H1 (cell line): ENCODE measurements at regions not wholly inside any gene's neighbourhood (a gene's known extent, or its start where the extent isn't known, plus 50 kb on each side); places are given as distances from the start of the nearest gene placed in this dataset.

Experiments
- CTCF ChIA-PET: fragments of 300-600 bp; sonication (Branson Sonifier 250); formaldehyde crosslinking; loops from one replicate; lab custom pipeline; 2021; ENCODE audit not compliant: partially characterized antibody; lab: Charles Lee
- POLR2A ChIA-PET: fragments of 300-600 bp; sonication (Branson Sonifier 250); formaldehyde crosslinking; loops from one replicate; lab custom pipeline; 2021; ENCODE audit warnings: inconsistent platforms; ENCODE audit not compliant: partially characterized antibody; lab: Charles Lee
- DNase-seq, 2 experiments: peaks; one replicate each; pipeline versions ENCODE4 v3.0.0 to v3.0.0-alpha.2; 2010 to 2022; ENCODE audit warnings: low spot score in 2 of 2, low read depth in 1 of 2, mixed read lengths in 1 of 2
- FAIRE-seq: peaks from 2 replicates; lab custom pipeline; 2011; peaks lifted over from hg19 to GRCh38; lab: Jason Lieb, UNC
- H2AFZ ChIP-seq: 2 replicates; pipeline ENCODE4 v1.8.1; 2012; ENCODE audit warnings: low read length, inconsistent platforms
- H2AK5ac ChIP-seq: 2 replicates; pipeline ENCODE4 v1.6.1; 2013; ENCODE audit warnings: low read depth, low read length
- H2BK120ac ChIP-seq: replicated peaks from 2 replicates; pipeline ENCODE3; 2013; ENCODE audit warnings: low read depth, low read length, inconsistent platforms
- H2BK12ac ChIP-seq: 2 replicates; pipeline ENCODE4 v1.6.1; 2013; ENCODE audit warnings: low read depth, low read length
- H2BK15ac ChIP-seq: 2 replicates; pipeline ENCODE4 v1.6.1; 2013; ENCODE audit warnings: low read length
- H2BK20ac ChIP-seq: 2 replicates; pipeline ENCODE4 v1.6.1; 2013; ENCODE audit warnings: low read length
- H2BK5ac ChIP-seq: 2 replicates; pipeline ENCODE4 v1.6.1; 2013; ENCODE audit warnings: low read depth, low read length
- H3K14ac ChIP-seq: 2 replicates; pipeline ENCODE4 v1.6.1; 2013; ENCODE audit warnings: inconsistent platforms; ENCODE audit not compliant: insufficient read length
- H3K18ac ChIP-seq: 2 replicates; pipeline ENCODE4 v1.6.1; 2013; ENCODE audit warnings: low read length; ENCODE audit errors: extremely low read depth
- H3K23ac ChIP-seq: 2 replicates; pipeline ENCODE4 v1.6.1; 2013; ENCODE audit warnings: inconsistent platforms; ENCODE audit not compliant: insufficient read length
- H3K23me2 ChIP-seq: 2 replicates; pipeline ENCODE4 v1.6.1; 2013; ENCODE audit warnings: low read depth, low read length
- H3K27ac ChIP-seq: 2 replicates; pipeline ENCODE4 v1.6.1; 2011; ENCODE audit warnings: low read depth, low read length, inconsistent platforms
- H3K27me3 ChIP-seq, 4 experiments: replicated peaks in 1 of 4; 1 replicate in 1 of 4; 2 replicates in 3 of 4; pipeline versions ENCODE4 v1.6.1 to v1.8.1; 2011 to 2013; ENCODE audit warnings: low read length in 3 of 4, mild to moderate bottlenecking in 3 of 4, inconsistent platforms in 2 of 4, mixed read lengths in 2 of 4, moderate library complexity in 1 of 4; ENCODE audit not compliant: control insufficient read depth in 3 of 4, insufficient read depth in 3 of 4; ENCODE audit errors: extremely low read depth in 1 of 4
- H3K36me3 ChIP-seq, 4 experiments: 2 replicates each; pipeline versions ENCODE4 v1.6.1 to v1.8.1; 2011 to 2013; ENCODE audit warnings: mild to moderate bottlenecking in 4 of 4, low read length in 3 of 4, moderate library complexity in 2 of 4, control low read depth in 1 of 4, inconsistent platforms in 1 of 4; ENCODE audit not compliant: insufficient read depth in 4 of 4, control insufficient read depth in 2 of 4
- H3K4ac ChIP-seq: replicated peaks from 2 replicates; pipeline ENCODE3; 2013; ENCODE audit warnings: low read length, low read depth, mixed read lengths, inconsistent platforms; ENCODE audit not compliant: insufficient read length
- H3K4me1 ChIP-seq, 4 experiments: replicated peaks in 1 of 4; 1 replicate in 1 of 4; 2 replicates in 3 of 4; pipeline versions ENCODE4 v1.6.1 to v1.8.1; 2011 to 2013; ENCODE audit warnings: low read length in 3 of 4, inconsistent platforms in 2 of 4, mixed read lengths in 1 of 4; ENCODE audit not compliant: insufficient read depth in 4 of 4, control insufficient read depth in 3 of 4
- H3K4me2 ChIP-seq, 2 experiments: 2 replicates each; pipeline versions ENCODE4 v1.6.1 to v1.8.1; 2011 to 2013; ENCODE audit warnings: low read depth in 2 of 2, low read length in 2 of 2, control low read depth in 1 of 2, inconsistent platforms in 1 of 2, mild to moderate bottlenecking in 1 of 2; ENCODE audit not compliant: insufficient read depth in 1 of 2
- H3K4me3 ChIP-seq, 4 experiments: fragments of 200-600, 300-600 bp in 1 of 4; sonication (generic), shearing (Covaris generic), sonication (Bioruptor Twin) in 1 of 4; 2 replicates each; pipeline versions ENCODE4 v1.5.1 to v1.8.1; 2011 to 2016; ENCODE audit warnings: low read length in 4 of 4, low read depth in 3 of 4, control low read depth in 2 of 4, inconsistent platforms in 2 of 4, mild to moderate bottlenecking in 2 of 4, mixed read lengths in 1 of 4, moderate library complexity in 1 of 4; ENCODE audit not compliant: insufficient read depth in 2 of 4; ENCODE audit errors: extremely low read depth in 1 of 4
- H3K56ac ChIP-seq: replicated peaks from 2 replicates; pipeline ENCODE3; 2013; ENCODE audit warnings: low read depth, mild to moderate bottlenecking, mixed read lengths, low read length, inconsistent platforms; ENCODE audit not compliant: insufficient read length
- H3K79me1 ChIP-seq: 2 replicates; pipeline ENCODE4 v1.6.1; 2013; ENCODE audit warnings: low read depth, low read length, control low read depth
- H3K79me2 ChIP-seq, 2 experiments: 2 replicates each; pipeline versions ENCODE4 v1.6.1 to v1.8.1; 2012 to 2013; ENCODE audit warnings: low read length in 2 of 2, mild to moderate bottlenecking in 2 of 2, inconsistent platforms in 1 of 2; ENCODE audit not compliant: insufficient read depth in 2 of 2, control insufficient read depth in 1 of 2
- H3K9ac ChIP-seq, 4 experiments: replicated peaks in 1 of 4; 1 replicate in 1 of 4; 2 replicates in 3 of 4; pipeline versions ENCODE4 v1.6.1 to v1.8.1; 2011 to 2013; ENCODE audit warnings: low read depth in 3 of 4, low read length in 3 of 4, control low read depth in 2 of 4, mild to moderate bottlenecking in 2 of 4, moderate library complexity in 2 of 4, inconsistent platforms in 1 of 4; ENCODE audit errors: extremely low read depth in 1 of 4
- H3K9me3 ChIP-seq, 2 experiments: 2 replicates each; pipeline versions ENCODE4 v1.6.1 to v1.8.1; 2012 to 2013; ENCODE audit warnings: mild to moderate bottlenecking in 2 of 2, moderate library complexity in 2 of 2, control low read depth in 1 of 2, inconsistent platforms in 1 of 2, low read depth in 1 of 2, low read length in 1 of 2, mixed read lengths in 1 of 2; ENCODE audit not compliant: insufficient read depth in 2 of 2
- H4K20me1 ChIP-seq, 2 experiments: replicated peaks in 1 of 2; 2 replicates each; pipeline versions ENCODE3 to v1.8.1; 2011 to 2013; ENCODE audit warnings: inconsistent platforms in 2 of 2, low read length in 2 of 2, mild to moderate bottlenecking in 1 of 2; ENCODE audit not compliant: insufficient read depth in 2 of 2, control insufficient read depth in 1 of 2
- H4K5ac ChIP-seq: 2 replicates; pipeline ENCODE4 v1.6.1; 2013; ENCODE audit warnings: low read length, low read depth, mixed read lengths, inconsistent platforms; ENCODE audit not compliant: insufficient read length
- H4K8ac ChIP-seq: 2 replicates; pipeline ENCODE4 v1.8.0; 2013; ENCODE audit warnings: mild to moderate bottlenecking, moderate library complexity, low read length, inconsistent platforms; ENCODE audit not compliant: insufficient read depth; ENCODE audit errors: extremely low read depth
- H4K91ac ChIP-seq: replicated peaks from 2 replicates; pipeline ENCODE3; 2013; ENCODE audit warnings: low read length, mixed read lengths, inconsistent platforms; ENCODE audit not compliant: insufficient read length
- CBX8 ChIP-seq: fragments of 300-800, 300-1000 bp; sonication (generic); IDR thresholded peaks from 2 replicates; pipeline ENCODE4 v1.7.1; 2016; ENCODE audit warnings: low read depth, low read length, borderline replicate concordance
- CHD1 ChIP-seq: IDR thresholded peaks from 2 replicates; pipeline ENCODE4 v1.6.1; 2012; ENCODE audit warnings: low read depth, low read length, improper control_type of control experiment
- GABPA ChIP-seq: IDR thresholded peaks from 2 replicates; pipeline ENCODE4 v1.6.1; 2011; ENCODE audit warnings: mild to moderate bottlenecking, low read length, moderate library complexity, borderline replicate concordance; ENCODE audit not compliant: insufficient read depth
- HDAC2 ChIP-seq, 2 experiments: fragments of 300-600 bp in 1 of 2; sonication (generic) in 1 of 2; IDR thresholded peaks; 2 replicates each; pipeline ENCODE4 v1.6.1; 2011 to 2012; ENCODE audit warnings: low read depth in 2 of 2, low read length in 2 of 2, mild to moderate bottlenecking in 2 of 2, moderate library complexity in 2 of 2, borderline replicate concordance in 1 of 2, inconsistent platforms in 1 of 2
- RXRA ChIP-seq: IDR thresholded peaks from 2 replicates; pipeline ENCODE4 v1.6.1; 2011; ENCODE audit warnings: low read depth, mild to moderate bottlenecking, low read length, moderate library complexity; ENCODE audit not compliant: insufficient read depth
- SAP30 ChIP-seq: fragments of 300-600 bp; sonication (generic); IDR thresholded peaks from 2 replicates; pipeline ENCODE4 v1.7.1; 2012; ENCODE audit warnings: low read length, moderate library complexity, mild to moderate bottlenecking, inconsistent platforms; ENCODE audit not compliant: insufficient read depth, insufficient replicate concordance
- TAF1 ChIP-seq: IDR thresholded peaks from 2 replicates; pipeline ENCODE4 v1.6.1; 2011; ENCODE audit warnings: mild to moderate bottlenecking, low read depth, low read length
- WGBS, 2 experiments: shearing (Covaris generic) in 1 of 2; methylation state at CpG; one replicate each; pipeline versions ENCODE4 v1.1.6 to v1.1.7; 2013 to 2015; ENCODE audit warnings: low lambda C conversion rate in 2 of 2, mixed read lengths in 2 of 2, inconsistent platforms in 1 of 2, low coverage in 1 of 2, missing lambda C conversion rate in 1 of 2; ENCODE audit not compliant: insufficient replicate concordance in 2 of 2, insufficient coverage in 1 of 2, insufficient read length in 1 of 2; ENCODE audit errors: extremely low coverage in 1 of 2, missing lambda C conversion rate in 1 of 2; 5-methylcytosine and 5-hydroxymethylcytosine counted together
- TF ChIP-seq, protein P1 (sequence below), 3 experiments: IDR thresholded peaks; 1 replicate in 2 of 3; 2 replicates in 1 of 3; pipeline versions ENCODE4 v1.5.1 to v1.6.1; 2011; ENCODE audit warnings: low read length in 3 of 3, mild to moderate bottlenecking in 3 of 3, inconsistent platforms in 2 of 3, low read depth in 1 of 3, moderate library complexity in 1 of 3; ENCODE audit not compliant: insufficient read depth in 1 of 3; ENCODE audit errors: control extremely low read depth in 1 of 3
- TF ChIP-seq, protein P2 (sequence below): IDR thresholded peaks from 2 replicates; pipeline ENCODE4 v1.6.1; 2011; ENCODE audit warnings: low read length, improper control_type of control experiment

- Histone ChIP-seq H3K4me2 (no peak overlapping the region), H3K23ac (no peak overlapping the region)
- WGBS, 2 experiments = 89% methylated on average over 3 of the region's 3 CpGs; no CpG with 5 or more reads in 1 of the 2 experiments
- no peak for TF ChIP-seq TAF1
- TF ChIP-seq RXRA = no peak
- TF ChIP-seq, protein P1, sequence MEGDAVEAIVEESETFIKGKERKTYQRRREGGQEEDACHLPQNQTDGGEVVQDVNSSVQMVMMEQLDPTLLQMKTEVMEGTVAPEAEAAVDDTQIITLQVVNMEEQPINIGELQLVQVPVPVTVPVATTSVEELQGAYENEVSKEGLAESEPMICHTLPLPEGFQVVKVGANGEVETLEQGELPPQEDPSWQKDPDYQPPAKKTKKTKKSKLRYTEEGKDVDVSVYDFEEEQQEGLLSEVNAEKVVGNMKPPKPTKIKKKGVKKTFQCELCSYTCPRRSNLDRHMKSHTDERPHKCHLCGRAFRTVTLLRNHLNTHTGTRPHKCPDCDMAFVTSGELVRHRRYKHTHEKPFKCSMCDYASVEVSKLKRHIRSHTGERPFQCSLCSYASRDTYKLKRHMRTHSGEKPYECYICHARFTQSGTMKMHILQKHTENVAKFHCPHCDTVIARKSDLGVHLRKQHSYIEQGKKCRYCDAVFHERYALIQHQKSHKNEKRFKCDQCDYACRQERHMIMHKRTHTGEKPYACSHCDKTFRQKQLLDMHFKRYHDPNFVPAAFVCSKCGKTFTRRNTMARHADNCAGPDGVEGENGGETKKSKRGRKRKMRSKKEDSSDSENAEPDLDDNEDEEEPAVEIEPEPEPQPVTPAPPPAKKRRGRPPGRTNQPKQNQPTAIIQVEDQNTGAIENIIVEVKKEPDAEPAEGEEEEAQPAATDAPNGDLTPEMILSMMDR (IDR thresholded peaks at IDR 0.05; ENCODE audit: control extremely low read depth in 1 of 3, insufficient read depth in 1 of 3, low read depth in 1 of 3, low read length in 3 of 3) = no peak
- TF ChIP-seq SAP30 = no peak
- TF ChIP-seq, protein P2, sequence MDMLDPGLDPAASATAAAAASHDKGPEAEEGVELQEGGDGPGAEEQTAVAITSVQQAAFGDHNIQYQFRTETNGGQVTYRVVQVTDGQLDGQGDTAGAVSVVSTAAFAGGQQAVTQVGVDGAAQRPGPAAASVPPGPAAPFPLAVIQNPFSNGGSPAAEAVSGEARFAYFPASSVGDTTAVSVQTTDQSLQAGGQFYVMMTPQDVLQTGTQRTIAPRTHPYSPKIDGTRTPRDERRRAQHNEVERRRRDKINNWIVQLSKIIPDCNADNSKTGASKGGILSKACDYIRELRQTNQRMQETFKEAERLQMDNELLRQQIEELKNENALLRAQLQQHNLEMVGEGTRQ = no peak
- no peak for TF ChIP-seq GABPA
- no peak for TF ChIP-seq HDAC2 (IDR thresholded peaks at IDR 0.05; ENCODE audit: borderline replicate concordance in 1 of 2, low read depth in 2 of 2, low read length in 2 of 2)
- TF ChIP-seq CHD1 = no peak
- TF ChIP-seq CBX8 = no peak
Observed at GRCh38 chr12:24482882-24483604, 465.9 kb downstream of the BCAT1 start.

More at GRCh38 chr12:24482882-24483604, 465.9 kb downstream of the BCAT1 start:
- H2AK5ac ChIP-seq = no peak overlapping the region
- no peak overlapping the region for H4K91ac ChIP-seq
- H2BK20ac ChIP-seq = no peak overlapping the region
- H3K79me2 ChIP-seq = no peaks in the 10 kb centered on the region
- no peaks in the 10 kb centered on the region for H4K20me1 ChIP-seq
- no peak overlapping the region for H3K56ac ChIP-seq
- ChIA-PET CTCF (interaction anchor here (1.2 kb wide), 1 partner anchor 19 kb away, joined by 5 read pairs; no protein-coding TSS in a partner anchor), POLR2A (no interaction called here)
- H3K18ac ChIP-seq = no peak overlapping the region
- no peak overlapping the region for H2BK12ac ChIP-seq
- FAIRE-seq (no peak), DNase-seq (no peak)
- H3K79me1 ChIP-seq = no peaks in the 10 kb centered on the region
- H4K5ac ChIP-seq = no peak overlapping the region
- H3K9ac ChIP-seq = no peak overlapping the region
- no peak overlapping the region for H2BK120ac ChIP-seq
- no peaks in the 10 kb centered on the region for H3K4me1 ChIP-seq
- no peaks in the 10 kb centered on the region for H3K23me2 ChIP-seq
- no peaks in the 10 kb centered on the region for H3K9me3 ChIP-seq
- H3K36me3 ChIP-seq = no peaks in the 10 kb centered on the region
- no peak overlapping the region for H4K8ac ChIP-seq
- H2BK15ac ChIP-seq = no peak overlapping the region
- H3K4me3 ChIP-seq = no peak overlapping the region
- H2BK5ac ChIP-seq = no peak overlapping the region
- H3K27ac ChIP-seq = no peak overlapping the region
- H3K27me3 ChIP-seq = no peaks in the 10 kb centered on the region
- H2AFZ ChIP-seq = no peak overlapping the region
- no peak overlapping the region for H3K14ac ChIP-seq
- H3K4ac ChIP-seq = no peak overlapping the region
